Neutrophil (primary cell): ENCODE measurements at regions not wholly inside any gene's neighbourhood (a gene's known extent, or its start where the extent isn't known, plus 50 kb on each side); places are given as distances from the start of the nearest gene placed in this dataset.

Source experiments
- H3K27ac ChIP-seq: fragments of 200-600 bp; sonication (generic); 2 replicates; pipeline ENCODE4 v1.5.1; 2016; ENCODE audit warnings: mild to moderate bottlenecking, moderate library complexity
- H3K27me3 ChIP-seq: fragments of 200-600 bp; sonication (generic); 2 replicates; pipeline ENCODE4 v1.6.0; 2016; ENCODE audit warnings: mild to moderate bottlenecking
- H3K36me3 ChIP-seq: fragments of 200-600 bp; sonication (generic); 2 replicates; pipeline ENCODE4 v1.5.1; 2017
- H3K4me1 ChIP-seq, 2 experiments: fragments of 200-600 bp in 1 of 2; sonication (generic) in 1 of 2; 1 replicate in 1 of 2; 2 replicates in 1 of 2; pipeline versions ENCODE4 v1.5.1 to v1.6.1; 2013 to 2016; ENCODE audit warnings: low read depth in 1 of 2, low read length in 1 of 2, mild to moderate bottlenecking in 1 of 2, moderate library complexity in 1 of 2; ENCODE audit not compliant: control insufficient read depth in 1 of 2, insufficient read depth in 1 of 2
- H3K4me3 ChIP-seq, 2 experiments: fragments of 200-600 bp in 1 of 2; sonication (generic) in 1 of 2; 1 replicate in 1 of 2; 2 replicates in 1 of 2; pipeline ENCODE4 v1.5.1; 2013 to 2016; ENCODE audit warnings: low read depth in 1 of 2, low read length in 1 of 2, mild to moderate bottlenecking in 1 of 2, moderate library complexity in 1 of 2
- H3K9me3 ChIP-seq: fragments of 200-600 bp; sonication (generic); 2 replicates; pipeline ENCODE4 v1.5.1; 2016
- TF ChIP-seq, protein P1 (sequence below): fragments of 200-600 bp; sonication (generic); IDR thresholded peaks from 2 replicates; pipeline ENCODE4 v1.5.1; 2016; ENCODE audit warnings: antibody characterized with exemption

DNA sequence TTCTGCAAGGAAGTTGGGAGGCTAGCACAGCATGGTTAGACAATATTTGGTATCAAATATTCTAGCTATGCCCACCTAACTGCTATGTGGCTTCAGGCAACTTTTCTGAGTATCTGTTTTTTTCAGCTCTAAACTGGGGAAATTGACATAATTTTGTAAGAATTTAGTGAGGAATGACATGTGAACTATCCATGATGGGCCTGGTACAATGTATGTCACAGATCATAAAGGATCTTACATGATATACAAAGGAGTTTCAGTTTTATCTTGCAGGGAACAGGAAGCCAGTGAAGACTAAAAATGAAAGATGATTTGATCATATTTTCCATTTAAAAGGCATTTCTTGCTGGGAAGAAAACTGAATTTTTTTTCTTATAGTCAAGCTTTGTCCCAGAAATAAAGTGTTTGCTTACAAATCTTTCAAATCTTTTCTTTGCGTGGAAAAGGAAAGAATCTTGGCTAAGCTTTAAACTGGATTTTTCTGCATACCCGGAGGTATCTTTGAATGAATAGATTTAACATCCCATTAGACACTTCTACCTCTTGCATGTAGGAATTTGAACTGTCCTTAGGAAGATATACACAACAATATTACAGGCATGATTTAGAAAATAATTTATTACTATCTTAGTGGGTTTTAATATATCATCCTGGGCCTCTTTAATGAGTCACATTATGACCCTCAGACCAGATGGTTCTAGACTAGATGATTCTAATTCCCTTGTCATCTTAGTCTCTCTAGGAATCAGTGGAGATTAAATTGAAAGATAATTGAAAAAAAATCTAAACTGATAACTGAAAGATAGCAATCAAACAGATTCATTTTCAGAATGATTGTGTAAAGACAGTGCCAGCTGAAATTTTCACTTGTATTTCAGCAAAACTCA, 436.0 kb upstream of the THBS1 start:
- no peaks in the 10 kb centered on the region for H3K36me3 ChIP-seq
- no peak overlapping the region for H3K27ac ChIP-seq
- TF ChIP-seq, protein P1, sequence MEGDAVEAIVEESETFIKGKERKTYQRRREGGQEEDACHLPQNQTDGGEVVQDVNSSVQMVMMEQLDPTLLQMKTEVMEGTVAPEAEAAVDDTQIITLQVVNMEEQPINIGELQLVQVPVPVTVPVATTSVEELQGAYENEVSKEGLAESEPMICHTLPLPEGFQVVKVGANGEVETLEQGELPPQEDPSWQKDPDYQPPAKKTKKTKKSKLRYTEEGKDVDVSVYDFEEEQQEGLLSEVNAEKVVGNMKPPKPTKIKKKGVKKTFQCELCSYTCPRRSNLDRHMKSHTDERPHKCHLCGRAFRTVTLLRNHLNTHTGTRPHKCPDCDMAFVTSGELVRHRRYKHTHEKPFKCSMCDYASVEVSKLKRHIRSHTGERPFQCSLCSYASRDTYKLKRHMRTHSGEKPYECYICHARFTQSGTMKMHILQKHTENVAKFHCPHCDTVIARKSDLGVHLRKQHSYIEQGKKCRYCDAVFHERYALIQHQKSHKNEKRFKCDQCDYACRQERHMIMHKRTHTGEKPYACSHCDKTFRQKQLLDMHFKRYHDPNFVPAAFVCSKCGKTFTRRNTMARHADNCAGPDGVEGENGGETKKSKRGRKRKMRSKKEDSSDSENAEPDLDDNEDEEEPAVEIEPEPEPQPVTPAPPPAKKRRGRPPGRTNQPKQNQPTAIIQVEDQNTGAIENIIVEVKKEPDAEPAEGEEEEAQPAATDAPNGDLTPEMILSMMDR, result no peak
- H3K9me3 ChIP-seq, result no peaks in the 10 kb centered on the region
- H3K4me1 ChIP-seq, result no peaks in the 10 kb centered on the region
- H3K27me3 ChIP-seq, result peaks cover 4% of the 10 kb centered on the region
- no peak overlapping the region for H3K4me3 ChIP-seq

DNA sequence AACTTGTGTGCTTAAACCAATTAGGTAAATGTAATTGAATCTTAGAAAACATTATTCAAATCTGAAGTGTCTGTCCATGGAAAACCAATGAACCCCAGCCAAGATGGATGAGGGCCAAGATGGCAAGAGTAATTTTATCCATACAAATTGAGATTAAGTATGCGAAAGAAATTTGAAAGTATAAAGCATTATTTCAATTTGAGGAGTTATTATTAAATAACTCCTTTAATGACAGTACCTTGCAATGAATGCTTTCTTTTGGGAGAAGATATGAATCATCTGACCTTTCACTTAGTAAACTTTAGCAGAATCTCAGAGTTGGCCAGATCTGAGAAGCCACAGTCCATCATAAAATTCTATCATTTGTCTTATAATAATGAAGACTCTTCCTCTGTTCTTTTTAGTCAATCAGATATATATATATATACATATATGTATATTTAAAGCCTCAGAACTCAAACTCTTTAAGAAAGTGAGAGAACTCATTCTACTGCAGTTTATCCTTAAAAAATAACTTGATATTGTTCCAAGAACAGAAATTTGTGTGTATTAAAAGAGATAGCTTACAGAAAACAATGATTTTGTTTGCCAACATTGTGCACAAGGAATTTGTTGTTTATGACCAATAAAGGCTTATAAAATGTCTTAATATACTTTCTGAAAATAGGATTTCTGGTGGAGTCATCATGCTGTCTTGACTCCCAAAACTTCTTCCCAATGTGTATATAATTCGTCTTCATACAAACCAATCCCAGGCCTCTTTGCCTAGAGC, 434.8 kb upstream of the THBS1 start:
- TF ChIP-seq, protein P1, result no peak
- Histone ChIP-seq H3K4me1 (no peaks in the 10 kb centered on the region), H3K36me3 (no peaks in the 10 kb centered on the region), H3K4me3 (no peak overlapping the region), H3K27me3 (no peaks in the 10 kb centered on the region), H3K9me3 (no peaks in the 10 kb centered on the region), H3K27ac (no peak overlapping the region)

DNA sequence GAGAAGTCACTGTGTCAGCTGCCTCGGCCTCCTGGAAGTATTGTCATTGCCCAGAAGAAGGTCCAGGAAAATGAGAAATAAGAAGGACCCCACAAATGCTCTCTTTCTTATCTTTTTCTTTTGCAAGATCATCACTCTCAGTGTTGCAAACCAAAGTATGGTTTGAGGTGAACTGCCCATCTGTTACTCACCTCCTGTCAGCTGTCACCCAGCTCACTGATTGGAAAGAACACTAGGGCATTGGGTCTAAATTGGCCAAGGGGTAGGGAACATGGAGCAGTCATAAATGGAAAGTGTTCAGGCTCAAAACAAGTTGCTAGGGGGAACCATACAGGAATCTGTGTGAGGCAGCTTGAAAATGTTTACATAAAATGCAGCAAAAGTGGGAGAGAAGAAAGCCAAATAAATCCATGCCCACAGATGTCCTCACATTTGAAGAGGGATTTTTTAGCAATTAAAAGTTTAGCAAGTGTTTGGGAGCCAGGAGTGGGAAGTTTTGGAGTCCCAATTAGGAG, 431.2 kb upstream of the THBS1 start:
- Histone ChIP-seq H3K4me3 (no peak overlapping the region), H3K4me1 (no peaks in the 10 kb centered on the region), H3K27ac (no peak overlapping the region), H3K36me3 (no peaks in the 10 kb centered on the region), H3K27me3 (no peaks in the 10 kb centered on the region), H3K9me3 (no peaks in the 10 kb centered on the region)
- TF ChIP-seq, protein P1, result no peak

DNA sequence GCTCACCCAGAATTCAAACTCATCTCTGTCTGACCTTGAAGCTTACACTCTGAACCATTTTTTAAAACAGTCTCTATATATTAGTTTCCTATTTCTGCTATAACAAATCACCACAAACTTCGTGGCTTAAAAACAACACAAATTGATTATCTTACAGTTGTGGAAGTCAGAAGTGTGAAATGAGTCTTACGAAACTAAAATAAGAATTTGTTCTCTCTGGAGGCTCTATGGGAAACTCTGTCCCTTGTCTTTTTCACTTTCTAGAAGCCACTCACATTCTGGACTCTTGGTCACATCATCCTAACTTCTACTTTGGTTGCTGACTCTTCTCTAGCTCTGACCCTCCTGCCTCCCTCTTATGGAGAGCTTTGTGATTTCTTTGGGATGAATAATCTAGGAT, 429.3 kb upstream of the THBS1 start:
- Histone ChIP-seq H3K36me3 (no peaks in the 10 kb centered on the region), H3K9me3 (no peaks in the 10 kb centered on the region), H3K4me3 (no peak overlapping the region), H3K4me1 (no peaks in the 10 kb centered on the region), H3K27ac (no peak overlapping the region), H3K27me3 (no peaks in the 10 kb centered on the region)
- TF ChIP-seq, protein P1, result no peak

DNA sequence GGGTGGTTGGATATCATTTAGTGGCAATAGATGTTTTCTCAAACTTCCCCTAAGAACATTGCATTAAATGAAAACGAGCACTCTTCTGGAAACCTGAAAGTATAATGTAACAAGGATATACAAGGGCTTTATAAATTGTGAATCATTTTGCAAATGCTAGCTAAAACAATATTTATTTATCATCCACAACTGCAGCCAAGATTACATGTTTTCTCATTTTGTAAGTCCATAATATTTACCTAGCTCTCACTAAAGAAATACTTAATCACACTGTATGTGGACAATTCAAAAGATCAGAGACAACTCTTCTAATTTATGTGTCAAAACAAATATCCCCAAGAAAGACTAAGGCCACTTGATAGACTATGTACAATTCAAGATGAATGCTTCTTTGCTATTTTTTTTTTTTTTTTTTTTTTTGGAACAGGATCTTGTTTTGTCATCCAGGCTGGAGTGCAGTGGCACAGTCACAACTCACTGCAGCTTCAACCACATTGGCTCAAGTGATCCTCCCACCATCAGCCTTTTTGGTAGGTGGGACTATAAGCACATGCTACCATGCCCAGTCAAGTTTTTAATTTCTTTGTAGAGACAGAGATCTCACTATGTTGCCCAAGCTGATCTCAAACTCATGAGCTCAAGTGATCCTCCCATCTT, 427.7 kb upstream of the THBS1 start:
- no peaks in the 10 kb centered on the region for H3K9me3 ChIP-seq
- TF ChIP-seq, protein P1, result no peak
- H3K27ac ChIP-seq, result no peak overlapping the region
- H3K36me3 ChIP-seq, result no peaks in the 10 kb centered on the region
- H3K4me1 ChIP-seq, result no peaks in the 10 kb centered on the region
- no peaks in the 10 kb centered on the region for H3K27me3 ChIP-seq
- H3K4me3 ChIP-seq, result no peak overlapping the region
